Liver (tissue), 8 donors: ENCODE measurements at regions not wholly inside any gene's neighbourhood (a gene's known extent, or its start where the extent isn't known, plus 50 kb on each side); places are given as distances from the start of the nearest gene placed in this dataset.

Source experiments
- DNase-seq: peaks from one replicate; pipeline ENCODE4 v3.0.0-alpha.2; 2017; ENCODE audit warnings: low spot score
- H3K27ac ChIP-seq, 2 donors: one replicate each; pipeline ENCODE4 v1.7.0; 2013; ENCODE audit warnings: inconsistent platforms in 2 of 2, low read length in 2 of 2, control low read depth in 1 of 2, low read depth in 1 of 2, mild to moderate bottlenecking in 1 of 2
- H3K27me3 ChIP-seq, 4 donors: one replicate each; pipeline versions ENCODE4 v1.6.1 to v1.7.0; 2013; ENCODE audit warnings: low read length in 3 of 4, inconsistent platforms in 1 of 4, mild to moderate bottlenecking in 1 of 4, moderate library complexity in 1 of 4; ENCODE audit not compliant: control insufficient read depth in 4 of 4, insufficient read depth in 4 of 4
- H3K36me3 ChIP-seq, 4 donors: one replicate each; pipeline versions ENCODE4 v1.6.1 to v1.7.0; 2013; ENCODE audit warnings: low read length in 3 of 4, mild to moderate bottlenecking in 3 of 4, low read depth in 1 of 4, moderate library complexity in 1 of 4; ENCODE audit not compliant: control insufficient read depth in 4 of 4, insufficient read depth in 3 of 4
- H3K4me1 ChIP-seq, 4 donors: one replicate each; pipeline versions ENCODE4 v1.6.1 to v1.7.0; 2013; ENCODE audit warnings: low read length in 3 of 4, mild to moderate bottlenecking in 3 of 4, moderate library complexity in 1 of 4; ENCODE audit not compliant: control insufficient read depth in 4 of 4, insufficient read depth in 4 of 4
- H3K4me3 ChIP-seq, 3 donors: one replicate each; pipeline versions ENCODE4 v1.6.1 to v1.7.0; 2013; ENCODE audit warnings: low read length in 3 of 3, control low read depth in 1 of 3, low read depth in 1 of 3, mild to moderate bottlenecking in 1 of 3
- H3K9ac ChIP-seq, 2 donors: one replicate each; pipeline ENCODE4 v1.7.0; 2013; ENCODE audit warnings: low read length in 2 of 2, mild to moderate bottlenecking in 2 of 2, moderate library complexity in 2 of 2, control low read depth in 1 of 2, low read depth in 1 of 2
- H3K9me3 ChIP-seq, 4 donors: one replicate each; pipeline versions ENCODE4 v1.6.1 to v1.7.0; 2013; ENCODE audit warnings: low read length in 3 of 4; ENCODE audit not compliant: control insufficient read depth in 4 of 4
- ATF3 ChIP-seq: IDR thresholded peaks from 2 replicates; pipeline ENCODE4 v1.6.1; 2016; ENCODE audit warnings: antibody characterized with exemption
- CTCF ChIP-seq: fragments of 150-350 bp; IDR thresholded peaks from 2 replicates; pipeline ENCODE4 v1.5.1; 2017; ENCODE audit warnings: improper control_type of control experiment, low read depth, low read length; ENCODE audit not compliant: missing input control
- EGR1 ChIP-seq, 2 donors: IDR thresholded peaks; 2 replicates each; pipeline ENCODE4 v1.6.1; 2016 to 2018; ENCODE audit warnings: antibody characterized with exemption in 2 of 2, low read depth in 2 of 2
- FOXA2 ChIP-seq: IDR thresholded peaks from 2 replicates; pipeline ENCODE4 v1.6.1; 2016; ENCODE audit warnings: antibody characterized with exemption
- GABPA ChIP-seq, 2 donors: IDR thresholded peaks in 1 of 2; conservative IDR thresholded peaks in 1 of 2; 2 replicates each; pipeline ENCODE4 v1.6.1; 2016; ENCODE audit warnings: antibody characterized with exemption in 2 of 2, mild to moderate bottlenecking in 1 of 2, moderate library complexity in 1 of 2
- HNF4A ChIP-seq, 2 donors: conservative IDR thresholded peaks; 2 replicates each; pipeline ENCODE4 v1.6.1; 2016; ENCODE audit warnings: antibody characterized with exemption in 2 of 2, mild to moderate bottlenecking in 2 of 2
- HNF4G ChIP-seq: IDR thresholded peaks from 2 replicates; pipeline ENCODE4 v1.6.1; 2016; ENCODE audit warnings: antibody characterized with exemption
- JUND ChIP-seq, 2 donors: IDR thresholded peaks; 2 replicates each; pipeline ENCODE4 v1.6.1; 2016; ENCODE audit warnings: antibody characterized with exemption in 2 of 2
- MAX ChIP-seq: IDR thresholded peaks from 2 replicates; pipeline ENCODE4 v1.6.1; 2016; ENCODE audit warnings: antibody characterized with exemption
- NR2F2 ChIP-seq: IDR thresholded peaks from 2 replicates; pipeline ENCODE4 v1.6.1; 2016; ENCODE audit warnings: antibody characterized with exemption
- REST ChIP-seq: IDR thresholded peaks from 2 replicates; pipeline ENCODE4 v1.6.1; 2016; ENCODE audit warnings: antibody characterized with exemption, mild to moderate bottlenecking
- RXRA ChIP-seq, 2 donors: IDR thresholded peaks; 2 replicates each; pipeline ENCODE4 v1.6.1; 2017 to 2018; ENCODE audit warnings: antibody characterized with exemption in 2 of 2, mild to moderate bottlenecking in 1 of 2
- SP1 ChIP-seq: IDR thresholded peaks from 2 replicates; pipeline ENCODE4 v1.6.1; 2018; ENCODE audit warnings: antibody characterized with exemption, mild to moderate bottlenecking
- TAF1 ChIP-seq: conservative IDR thresholded peaks from 2 replicates; pipeline ENCODE4 v1.6.1; 2016; ENCODE audit warnings: antibody characterized with exemption, mild to moderate bottlenecking
- YY1 ChIP-seq: IDR thresholded peaks from 2 replicates; pipeline ENCODE4 v1.6.1; 2016; ENCODE audit warnings: antibody characterized with exemption, mild to moderate bottlenecking
- ZBTB33 ChIP-seq: IDR thresholded peaks from 2 replicates; pipeline ENCODE4 v1.6.1; 2016; ENCODE audit warnings: antibody characterized with exemption
- WGBS: extraction: QIAGEN DNeasy Blood & Tissue Kit; methylation state at CpG from one replicate; pipeline ENCODE4 v1.1.7; 2013; 5-methylcytosine and 5-hydroxymethylcytosine counted together
- donor health status: healthy.
- donor health status: healthy.
- donor health status: healthy.
- donor health status: healthy.
- donor health status: healthy.

GRCh38 chr1:73577206-73577605 lies 620.8 kb downstream of the LRRIQ3 start:
- Histone ChIP-seq H3K9me3 (peaks cover 0 to 2% (median 0%) of the 10 kb centered on the region in 4 donors), H3K27ac (no peak overlapping the region), H3K9ac (no peak overlapping the region), H3K27me3 (no peaks in the 10 kb centered on the region), H3K4me1 (no peaks in the 10 kb centered on the region), H3K36me3 (no peaks in the 10 kb centered on the region), H3K4me3 (no peak overlapping the region)
- no peak for DNase-seq
- TF ChIP-seq RXRA (IDR thresholded peaks at IDR 0.05) (no peak), HNF4A (conservative IDR thresholded peaks at IDR 0.05) (no peak), ATF3 (no peak), FOXA2 (no peak), ZBTB33 (no peak), CTCF (no peak), TAF1 (no peak), EGR1 (IDR thresholded peaks at IDR 0.05; ENCODE audit: low read depth in 2 of 2) (no peak)
- WGBS, result 90% methylated on average over 1 of the region's 1 CpG

- Histone ChIP-seq H3K4me3 (no peak overlapping the region), H3K36me3 (no peaks in the 10 kb centered on the region), H3K27me3 (no peaks in the 10 kb centered on the region), H3K9ac (no peak overlapping the region), H3K27ac (no peak overlapping the region), H3K4me1 (no peaks in the 10 kb centered on the region), H3K9me3 (peaks cover 0 to 2% (median 0%) of the 10 kb centered on the region in 4 donors)
- DNase-seq, result no peak
- 71% methylated on average over 2 of the region's 2 CpGs for WGBS
- TF ChIP-seq MAX, result no peak
- no peak for TF ChIP-seq SP1
- no peak for TF ChIP-seq REST
- TF ChIP-seq JUND (IDR thresholded peaks at IDR 0.05), result no peak
- no peak for TF ChIP-seq ZBTB33
- no peak for TF ChIP-seq ATF3
- no peak for TF ChIP-seq GABPA (IDR thresholded peaks at IDR 0.05 in 1 of 2, conservative IDR thresholded peaks at IDR 0.05 in 1 of 2)
- TF ChIP-seq HNF4A (conservative IDR thresholded peaks at IDR 0.05), result no peak
- TF ChIP-seq NR2F2, result no peak
- TF ChIP-seq CTCF, result no peak
- TF ChIP-seq YY1, result no peak
- no peak for TF ChIP-seq EGR1 (IDR thresholded peaks at IDR 0.05; ENCODE audit: low read depth in 2 of 2)
- no peak for TF ChIP-seq HNF4G
- TF ChIP-seq TAF1, result no peak
- no peak for TF ChIP-seq FOXA2
Measured at GRCh38 chr1:73576083-73576482, 621.9 kb downstream of the LRRIQ3 start.
